Nephron (organoid): ENCODE measurements at regions not wholly inside any gene's neighbourhood (a gene's known extent, or its start where the extent isn't known, plus 50 kb on each side); places are given as distances from the start of the nearest gene placed in this dataset.

Experiments
- H3K27ac Mint-ChIP-seq, 3 experiments: 2 replicates each; pipeline ENCODE4 v1.8.0; 2020; ENCODE audit warnings: mixed read lengths in 3 of 3, mild to moderate bottlenecking in 2 of 3, moderate library complexity in 1 of 3
- H3K27me3 Mint-ChIP-seq: 2 replicates; pipeline ENCODE4 v1.8.0; 2021; ENCODE audit warnings: low read depth, mild to moderate bottlenecking, moderate library complexity, mixed read lengths
- H3K36me3 Mint-ChIP-seq: 2 replicates; pipeline ENCODE4 v1.8.0; 2020; ENCODE audit warnings: low read depth, mixed read lengths
- H3K4me1 Mint-ChIP-seq: 2 replicates; pipeline ENCODE4 v1.8.0; 2020; ENCODE audit warnings: mixed read lengths
- H3K4me3 Mint-ChIP-seq, 3 experiments: 2 replicates each; pipeline ENCODE4 v1.8.0; 2020; ENCODE audit warnings: mild to moderate bottlenecking in 3 of 3, mixed read lengths in 3 of 3, moderate library complexity in 2 of 3
- H3K9me3 Mint-ChIP-seq: 2 replicates; pipeline ENCODE4 v1.8.0; 2020; ENCODE audit warnings: mixed read lengths
- TF ChIP-seq, protein P1 (sequence below), 3 experiments: fragments of 200-600 bp; sonication (generic); IDR thresholded peaks; one replicate each; pipeline ENCODE4 v1.5.0; 2021; ENCODE audit warnings: antibody characterized with exemption in 3 of 3; ENCODE audit not compliant: unreplicated experiment in 3 of 3

- H3K4me3 Mint-ChIP-seq: no peak overlapping the region
Measured at GRCh38 chr13:111920932-111921705, 145.8 kb upstream of the SOX1 start.

DNA sequence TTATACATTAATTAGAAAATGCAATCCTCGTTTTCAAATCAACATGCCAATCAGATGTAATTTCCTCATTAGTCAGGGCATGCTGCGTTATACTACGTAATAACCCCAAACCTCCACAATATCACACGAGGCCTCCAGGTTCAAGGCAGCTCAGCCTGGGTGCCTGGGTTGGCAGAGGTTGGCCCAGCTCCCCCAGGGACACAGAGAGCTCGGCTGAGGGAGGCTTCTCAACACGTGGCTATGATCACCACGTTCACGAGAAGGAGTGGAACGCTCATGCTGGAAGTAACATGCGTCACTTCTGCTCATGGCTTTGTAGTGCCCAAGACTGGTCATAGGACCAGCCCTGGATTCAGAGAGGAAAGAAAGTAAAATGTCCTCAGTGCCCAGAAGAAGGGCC, 144.9 kb upstream of the SOX1 start:
- no peaks in the 10 kb centered on the region for H3K36me3 Mint-ChIP-seq
- no peaks in the 10 kb centered on the region for H3K4me1 Mint-ChIP-seq
- TF ChIP-seq, protein P1, sequence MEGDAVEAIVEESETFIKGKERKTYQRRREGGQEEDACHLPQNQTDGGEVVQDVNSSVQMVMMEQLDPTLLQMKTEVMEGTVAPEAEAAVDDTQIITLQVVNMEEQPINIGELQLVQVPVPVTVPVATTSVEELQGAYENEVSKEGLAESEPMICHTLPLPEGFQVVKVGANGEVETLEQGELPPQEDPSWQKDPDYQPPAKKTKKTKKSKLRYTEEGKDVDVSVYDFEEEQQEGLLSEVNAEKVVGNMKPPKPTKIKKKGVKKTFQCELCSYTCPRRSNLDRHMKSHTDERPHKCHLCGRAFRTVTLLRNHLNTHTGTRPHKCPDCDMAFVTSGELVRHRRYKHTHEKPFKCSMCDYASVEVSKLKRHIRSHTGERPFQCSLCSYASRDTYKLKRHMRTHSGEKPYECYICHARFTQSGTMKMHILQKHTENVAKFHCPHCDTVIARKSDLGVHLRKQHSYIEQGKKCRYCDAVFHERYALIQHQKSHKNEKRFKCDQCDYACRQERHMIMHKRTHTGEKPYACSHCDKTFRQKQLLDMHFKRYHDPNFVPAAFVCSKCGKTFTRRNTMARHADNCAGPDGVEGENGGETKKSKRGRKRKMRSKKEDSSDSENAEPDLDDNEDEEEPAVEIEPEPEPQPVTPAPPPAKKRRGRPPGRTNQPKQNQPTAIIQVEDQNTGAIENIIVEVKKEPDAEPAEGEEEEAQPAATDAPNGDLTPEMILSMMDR (IDR thresholded peaks at IDR 0.05; ENCODE audit: unreplicated experiment in 3 of 3): no peak
- H3K9me3 Mint-ChIP-seq: no peaks in the 10 kb centered on the region
- no peak overlapping the region for H3K4me3 Mint-ChIP-seq
- no peak overlapping the region for H3K27ac Mint-ChIP-seq
- H3K27me3 Mint-ChIP-seq: peaks cover 25% of the 10 kb centered on the region

More at GRCh38 chr13:111920932-111921705, 145.8 kb upstream of the SOX1 start:
- Mint-ChIP-seq H3K27me3 (peaks cover 32% of the 10 kb centered on the region), H3K36me3 (no peaks in the 10 kb centered on the region), H3K9me3 (no peaks in the 10 kb centered on the region), H3K27ac (no peak overlapping the region), H3K4me1 (no peaks in the 10 kb centered on the region)
- TF ChIP-seq, protein P1 (IDR thresholded peaks at IDR 0.05; ENCODE audit: unreplicated experiment in 3 of 3): no peak

DNA sequence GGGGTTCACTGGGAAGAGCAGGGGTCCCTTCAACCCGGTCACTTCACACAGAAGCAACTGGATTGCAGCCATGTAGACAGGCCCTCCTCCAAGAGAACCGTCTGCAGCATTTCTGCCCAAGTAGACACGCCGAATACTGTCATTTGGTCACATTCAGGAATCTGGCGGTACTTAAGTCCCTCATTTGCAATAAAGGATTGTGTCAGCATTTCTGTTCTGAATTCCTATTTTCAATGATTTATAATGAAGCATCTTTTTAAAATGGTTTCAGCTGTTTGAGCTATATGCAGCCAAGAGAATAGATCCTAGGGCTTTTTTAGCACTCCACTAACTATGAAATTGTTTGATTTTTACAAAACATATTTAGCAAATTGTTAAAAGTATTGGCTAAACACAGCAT, 143.5 kb upstream of the SOX1 start:
- Mint-ChIP-seq H3K36me3 (no peaks in the 10 kb centered on the region), H3K9me3 (no peaks in the 10 kb centered on the region), H3K4me3 (no peak overlapping the region), H3K27me3 (peaks cover 18% of the 10 kb centered on the region), H3K4me1 (no peaks in the 10 kb centered on the region), H3K27ac (no peak overlapping the region)
- TF ChIP-seq, protein P1 (IDR thresholded peaks at IDR 0.05; ENCODE audit: unreplicated experiment in 3 of 3): no peak

DNA sequence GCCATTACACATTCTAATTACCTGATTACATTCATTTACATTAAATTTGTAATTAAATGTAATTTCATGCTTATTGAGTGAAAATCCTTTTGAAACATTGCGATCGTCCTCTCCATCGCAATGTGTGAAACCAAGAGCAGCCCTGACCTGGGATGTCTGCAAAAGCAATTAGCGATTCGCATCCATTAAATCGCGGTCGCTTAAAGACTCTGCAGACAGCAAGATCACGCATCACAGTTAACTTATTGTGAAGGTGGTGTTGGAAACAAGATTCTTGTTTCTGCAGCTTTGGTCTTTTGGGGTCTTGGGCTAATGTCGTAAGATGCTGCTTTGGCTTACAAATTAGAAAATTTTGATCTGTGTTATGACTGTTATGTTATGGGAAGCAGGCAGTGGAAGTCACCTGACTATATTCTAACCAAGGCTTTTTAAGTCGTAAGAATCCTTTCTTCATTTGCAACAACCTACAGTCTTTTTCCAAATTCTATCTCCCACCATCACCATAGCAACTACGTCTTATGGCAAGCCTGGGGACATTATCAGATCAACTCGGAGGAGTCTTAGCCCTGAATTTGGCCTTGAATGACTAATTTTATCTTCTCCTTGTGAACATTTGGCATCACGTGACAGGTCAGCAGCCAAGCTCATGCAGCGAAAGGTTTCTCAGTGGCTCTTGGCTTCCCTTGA, 142.8 kb upstream of the SOX1 start:
- Mint-ChIP-seq H3K4me1 (no peaks in the 10 kb centered on the region), H3K36me3 (no peaks in the 10 kb centered on the region), H3K4me3 (no peak overlapping the region), H3K27me3 (peaks cover 20% of the 10 kb centered on the region), H3K27ac (no peak overlapping the region), H3K9me3 (no peaks in the 10 kb centered on the region)
- TF ChIP-seq, protein P1 (IDR thresholded peaks at IDR 0.05; ENCODE audit: unreplicated experiment in 3 of 3): no peak

DNA sequence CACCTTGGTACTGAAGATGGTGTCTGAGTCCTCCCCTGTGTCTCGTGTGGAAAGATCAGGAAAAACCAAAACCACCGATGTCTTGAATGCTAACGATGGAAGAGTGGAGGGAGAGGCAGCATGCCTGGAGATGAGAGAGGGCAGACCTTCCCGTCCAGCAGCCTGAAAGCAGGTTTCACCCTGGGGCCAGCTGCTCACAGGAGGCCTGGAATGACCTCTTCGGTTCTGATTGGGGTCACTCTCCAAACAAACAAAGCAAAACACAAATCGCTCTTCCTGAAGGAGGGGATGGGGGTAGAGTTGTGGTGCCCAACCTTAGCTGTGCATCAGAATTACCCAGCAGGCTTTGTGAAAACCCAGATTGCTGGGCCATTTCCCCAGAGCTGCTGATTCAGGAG, 142.3 kb upstream of the SOX1 start:
- H3K4me3 Mint-ChIP-seq: no peak overlapping the region
- no peaks in the 10 kb centered on the region for H3K9me3 Mint-ChIP-seq
- no peak overlapping the region for H3K27ac Mint-ChIP-seq
- H3K4me1 Mint-ChIP-seq: no peaks in the 10 kb centered on the region
- TF ChIP-seq, protein P1 (IDR thresholded peaks at IDR 0.05; ENCODE audit: unreplicated experiment in 3 of 3): no peak
- H3K27me3 Mint-ChIP-seq: peaks cover 19% of the 10 kb centered on the region
- H3K36me3 Mint-ChIP-seq: no peaks in the 10 kb centered on the region
